Erythroblast (primary cell): ENCODE measurements at regions not wholly inside any gene's neighbourhood (a gene's known extent, or its start where the extent isn't known, plus 50 kb on each side); places are given as distances from the start of the nearest gene placed in this dataset.

Experiments used
- GATA1 ChIP-seq: IDR thresholded peaks from 2 replicates; pipeline ENCODE4 v1.6.1; 2011; ENCODE audit warnings: low read depth, mild to moderate bottlenecking, control low read depth, low read length, moderate library complexity
- POLR2A ChIP-seq: IDR thresholded peaks from 2 replicates; pipeline ENCODE4 v1.6.1; 2011; ENCODE audit warnings: mild to moderate bottlenecking, low read length

GRCh38 chr2:150320608-150321007 lies 166.9 kb downstream of the RND3 start:
- TF ChIP-seq POLR2A (no peak), GATA1 (no peak)
